Gastroesophageal sphincter (tissue), 4 donors: ENCODE measurements at regions not wholly inside any gene's neighbourhood (a gene's known extent, or its start where the extent isn't known, plus 50 kb on each side); places are given as distances from the start of the nearest gene placed in this dataset.

Experiments used
- ATAC-seq: fragments of 150-250 bp; one replicate; pipeline ENCODE4 v1.9.1; 2016; ENCODE audit warnings: mild to moderate bottlenecking, moderate library complexity
- H3K27ac ChIP-seq, 4 donors: fragments of 200-600 bp; sonication (generic) in 3 of 4; 1 replicate in 3 of 4; 2 replicates in 1 of 4; pipeline ENCODE4 v1.5.1; 2016 to 2019
- H3K27me3 ChIP-seq: fragments of 200-600 bp; sonication (generic); one replicate; pipeline ENCODE4 v1.5.1; 2019
- H3K36me3 ChIP-seq, 2 donors: fragments of 200-600 bp; sonication (generic); one replicate each; pipeline ENCODE4 v1.5.1; 2019; ENCODE audit warnings: control low read depth in 1 of 2
- H3K4me1 ChIP-seq, 3 donors: fragments of 200-600 bp; sonication (generic); 1 replicate in 2 of 3; 2 replicates in 1 of 3; pipeline ENCODE4 v1.5.1; 2016 to 2019; ENCODE audit warnings: control low read depth in 2 of 3
- H3K4me3 ChIP-seq, 2 donors: fragments of 200-600 bp; sonication (generic); one replicate each; pipeline ENCODE4 v1.5.1; 2019; ENCODE audit warnings: mild to moderate bottlenecking in 1 of 2, moderate library complexity in 1 of 2
- H3K9me3 ChIP-seq, 3 donors: fragments of 200-600 bp; sonication (generic); one replicate each; pipeline ENCODE4 v1.5.1; 2017 to 2019; ENCODE audit warnings: control low read depth in 2 of 3
- CTCF ChIP-seq, 4 experiments: fragments of 200-600 bp in 2 of 4; fragments of 450-650 bp in 2 of 4; sonication (generic) in 1 of 4; IDR thresholded peaks; one replicate each; pipeline ENCODE4 v1.5.1; 2017 to 2019; ENCODE audit warnings: antibody characterized with exemption in 4 of 4, mild to moderate bottlenecking in 2 of 4, moderate library complexity in 2 of 4
- EP300 ChIP-seq: sonication (generic); formaldehyde crosslinking; IDR thresholded peaks from one replicate; pipeline ENCODE4 v1.6.1; 2017; ENCODE audit warnings: antibody characterized with exemption, mild to moderate bottlenecking
- POLR2A ChIP-seq, 2 donors: fragments of 450-650 bp; IDR thresholded peaks; one replicate each; pipeline ENCODE4 v1.6.1; 2017; ENCODE audit warnings: antibody characterized with exemption in 2 of 2, mild to moderate bottlenecking in 2 of 2, moderate library complexity in 1 of 2
- POLR2AphosphoS5 ChIP-seq: sonication (generic); formaldehyde crosslinking; IDR thresholded peaks from one replicate; pipeline ENCODE4 v1.6.1; 2017; ENCODE audit warnings: antibody characterized with exemption
- WGBS, 2 donors: methylation state at CpG; one replicate each; pipeline ENCODE4 v1.1.5; 2018; ENCODE audit warnings: low coverage in 1 of 2; 5-methylcytosine and 5-hydroxymethylcytosine counted together

GRCh38 chr15:62825191-62825590 lies 217.4 kb upstream of the TPM1 start:
- 62 to 82% methylated on average over 4 of the region's 4 CpGs for WGBS, 2 donors
- H3K36me3 ChIP-seq: peaks cover 0 to 18% of the 10 kb centered on the region in 2 donors
- H3K4me3 ChIP-seq: no peak overlapping the region
- TF ChIP-seq CTCF (IDR thresholded peaks at IDR 0.05): no peak
- no peak for TF ChIP-seq EP300
- TF ChIP-seq POLR2A (IDR thresholded peaks at IDR 0.05): no peak
- TF ChIP-seq POLR2AphosphoS5: no peak
- no peak overlapping the region for H3K27ac ChIP-seq
- H3K9me3 ChIP-seq: no peaks in the 10 kb centered on the region
- peaks cover 0 to 7% (median 0%) of the 10 kb centered on the region in 3 donors for H3K4me1 ChIP-seq
- no peaks in the 10 kb centered on the region for H3K27me3 ChIP-seq
- ATAC-seq: no peak

- 60 to 100% methylated on average over 1 of the region's 1 CpG for WGBS, 2 donors
- H3K9me3 ChIP-seq: no peaks in the 10 kb centered on the region
- no peaks in the 10 kb centered on the region for H3K27me3 ChIP-seq
- ATAC-seq: no peak
- peaks cover 0 to 11% of the 10 kb centered on the region in 2 donors for H3K36me3 ChIP-seq
- no peak overlapping the region for H3K27ac ChIP-seq
- H3K4me1 ChIP-seq: peaks cover 0 to 7% (median 0%) of the 10 kb centered on the region in 3 donors
- no peak overlapping the region for H3K4me3 ChIP-seq
- no peak for TF ChIP-seq POLR2A (IDR thresholded peaks at IDR 0.05)
- TF ChIP-seq POLR2AphosphoS5: no peak
- no peak for TF ChIP-seq EP300
- no peak for TF ChIP-seq CTCF (IDR thresholded peaks at IDR 0.05)
Measured at GRCh38 chr15:62826561-62826960, 216.0 kb upstream of the TPM1 start.

GRCh38 chr15:62828364-62828763 lies 214.2 kb upstream of the TPM1 start:
- no peak overlapping the region for H3K27ac ChIP-seq
- TF ChIP-seq CTCF (IDR thresholded peaks at IDR 0.05) (peak in 1 of 4 experiments; percentile 7), EP300 (no peak), POLR2A (IDR thresholded peaks at IDR 0.05) (no peak), POLR2AphosphoS5 (no peak)
- WGBS, 2 donors: 45 to 85% methylated on average over 1 of the region's 1 CpG

GRCh38 chr15:62832231-62832630 lies 210.3 kb upstream of the TPM1 start:
- H3K9me3 ChIP-seq: no peaks in the 10 kb centered on the region
- H3K27me3 ChIP-seq: no peaks in the 10 kb centered on the region
- peaks cover 0 to 7% (median 0%) of the 10 kb centered on the region in 3 donors for H3K4me1 ChIP-seq
- H3K27ac ChIP-seq: no peak overlapping the region
- no peak for ATAC-seq
- 100% methylated on average over 1 to 2 of the region's 2 CpGs for WGBS, 2 donors
- no peak for TF ChIP-seq EP300
- peaks cover 0 to 58% of the 10 kb centered on the region in 2 donors for H3K36me3 ChIP-seq
- H3K4me3 ChIP-seq: no peak overlapping the region

More at GRCh38 chr15:62828364-62828763, 214.2 kb upstream of the TPM1 start:
- peaks cover 0 to 21% of the 10 kb centered on the region in 2 donors for H3K36me3 ChIP-seq
- no peaks in the 10 kb centered on the region for H3K9me3 ChIP-seq
- H3K27me3 ChIP-seq: no peaks in the 10 kb centered on the region
- H3K4me1 ChIP-seq: peaks cover 0 to 7% (median 0%) of the 10 kb centered on the region in 3 donors
- H3K4me3 ChIP-seq: no peak overlapping the region
- ATAC-seq: no peak

- no peak overlapping the region for H3K27ac ChIP-seq
- H3K4me1 ChIP-seq: no peaks in the 10 kb centered on the region
- H3K27me3 ChIP-seq: no peaks in the 10 kb centered on the region
- no peaks in the 10 kb centered on the region for H3K9me3 ChIP-seq
- peaks cover 0 to 71% of the 10 kb centered on the region in 2 donors for H3K36me3 ChIP-seq
- H3K4me3 ChIP-seq: no peak overlapping the region
- TF ChIP-seq POLR2A (IDR thresholded peaks at IDR 0.05) (no peak), CTCF (IDR thresholded peaks at IDR 0.05) (no peak), POLR2AphosphoS5 (no peak), EP300 (no peak)
- ATAC-seq: no peak
- 78 to 80% methylated on average over 7 to 9 of the region's 12 CpGs for WGBS, 2 donors
Measured at GRCh38 chr15:62833646-62834045, 208.9 kb upstream of the TPM1 start.
